GM18499 (cell line): ENCODE measurements at regions not wholly inside any gene's neighbourhood (a gene's known extent, or its start where the extent isn't known, plus 50 kb on each side); places are given as distances from the start of the nearest gene placed in this dataset.
"Not testable (repeated sequence)": the region's sequence is repeated elsewhere in the genome, so short reads cannot be mapped to it uniquely, and the experiment has no call there.

Experiments used
- ATAC-seq: cut with Tn5 transposase; IDR thresholded peaks from one replicate; pipeline ENCODE4 v1.9.1; 2021; ENCODE audit warnings: moderate number of reproducible peaks; ENCODE audit not compliant: insufficient read depth, unreplicated experiment

- no peak for ATAC-seq
Observed at GRCh38 chr7:153951316-153951715, 100.9 kb upstream of the DPP6 start.

GRCh38 chr7:153954477-153954876, 97.7 kb upstream of the DPP6 start:
- no peak for ATAC-seq

GRCh38 chr7:153957677-153958076, 94.5 kb upstream of the DPP6 start:
- not testable (repeated sequence) for ATAC-seq

GRCh38 chr7:153958381-153958780, 93.8 kb upstream of the DPP6 start:
- ATAC-seq, result not testable (repeated sequence)

GRCh38 chr7:153958789-153959188, 93.4 kb upstream of the DPP6 start:
- not testable (repeated sequence) for ATAC-seq

- ATAC-seq, result not testable (repeated sequence)
Observed at GRCh38 chr7:153964481-153965112, 87.6 kb upstream of the DPP6 start.

GRCh38 chr7:153969016-153969415, 83.2 kb upstream of the DPP6 start:
- ATAC-seq, result not testable (repeated sequence)

GRCh38 chr7:153974603-153975002, 77.6 kb upstream of the DPP6 start:
- not testable (repeated sequence) for ATAC-seq

GRCh38 chr7:153976745-153977144, 75.5 kb upstream of the DPP6 start:
- ATAC-seq, result not testable (repeated sequence)

GRCh38 chr7:153983186-153983585, 69.0 kb upstream of the DPP6 start:
- not testable (repeated sequence) for ATAC-seq

- ATAC-seq, result not testable (repeated sequence)
Observed at GRCh38 chr7:153989066-153989627, 63.1 kb upstream of the DPP6 start.

- not testable (repeated sequence) for ATAC-seq
Observed at GRCh38 chr7:153989742-153990425, 62.3 kb upstream of the DPP6 start.

GRCh38 chr7:153991471-153991870, 60.7 kb upstream of the DPP6 start:
- ATAC-seq, result not testable (repeated sequence)

- ATAC-seq, result not testable (repeated sequence)
Observed at GRCh38 chr7:153993402-153993801, 58.8 kb upstream of the DPP6 start.

- not testable (repeated sequence) for ATAC-seq
Observed at GRCh38 chr7:153998896-153999295, 53.3 kb upstream of the DPP6 start.
